Stomach (tissue), 4 donors: ENCODE measurements at regions not wholly inside any gene's neighbourhood (a gene's known extent, or its start where the extent isn't known, plus 50 kb on each side); places are given as distances from the start of the nearest gene placed in this dataset.

Source experiments
- EP300 ChIP-seq: sonication (generic); formaldehyde crosslinking; IDR thresholded peaks from one replicate; pipeline ENCODE4 v1.6.1; 2017; ENCODE audit warnings: antibody characterized with exemption
- POLR2A ChIP-seq, 4 donors: fragments of 450-650 bp; IDR thresholded peaks; one replicate each; pipeline ENCODE4 v1.6.1; 2016; ENCODE audit warnings: antibody characterized with exemption in 4 of 4, control low read depth in 2 of 4, mild to moderate bottlenecking in 1 of 4, moderate library complexity in 1 of 4
- POLR2AphosphoS5 ChIP-seq, 3 donors: sonication (generic); formaldehyde crosslinking; IDR thresholded peaks; one replicate each; pipeline ENCODE4 v1.6.1; 2016; ENCODE audit warnings: antibody characterized with exemption in 3 of 3
- TF ChIP-seq, protein P1 (sequence below), 7 experiments: fragments of 450-650 bp in 4 of 7; fragments of 200-600 bp in 3 of 7; sonication (generic) in 3 of 7; IDR thresholded peaks; one replicate each; pipeline ENCODE4 v1.5.1; 2016 to 2019; ENCODE audit warnings: antibody characterized with exemption in 7 of 7, control low read depth in 2 of 7, mild to moderate bottlenecking in 1 of 7

DNA sequence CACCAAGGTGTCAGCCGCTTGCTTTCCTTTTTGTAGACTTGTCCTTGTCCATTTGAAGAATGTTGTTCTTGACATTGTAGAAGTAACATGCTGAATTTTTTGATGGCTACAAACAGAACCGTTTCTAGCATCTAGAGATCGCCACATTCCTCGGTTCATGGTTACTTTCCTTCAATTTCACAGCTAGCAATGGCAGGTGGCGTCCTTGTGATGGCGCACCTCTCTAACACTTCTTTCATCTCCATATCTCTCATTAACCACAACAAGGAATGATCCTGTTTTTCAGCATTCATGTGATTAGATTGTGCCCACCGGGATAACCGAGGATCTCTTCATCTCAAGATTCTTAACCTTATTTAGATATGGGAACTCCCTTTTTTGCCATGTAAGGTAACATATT is 2129.8 kb downstream of the NCAM2 start:
- TF ChIP-seq, protein P1, sequence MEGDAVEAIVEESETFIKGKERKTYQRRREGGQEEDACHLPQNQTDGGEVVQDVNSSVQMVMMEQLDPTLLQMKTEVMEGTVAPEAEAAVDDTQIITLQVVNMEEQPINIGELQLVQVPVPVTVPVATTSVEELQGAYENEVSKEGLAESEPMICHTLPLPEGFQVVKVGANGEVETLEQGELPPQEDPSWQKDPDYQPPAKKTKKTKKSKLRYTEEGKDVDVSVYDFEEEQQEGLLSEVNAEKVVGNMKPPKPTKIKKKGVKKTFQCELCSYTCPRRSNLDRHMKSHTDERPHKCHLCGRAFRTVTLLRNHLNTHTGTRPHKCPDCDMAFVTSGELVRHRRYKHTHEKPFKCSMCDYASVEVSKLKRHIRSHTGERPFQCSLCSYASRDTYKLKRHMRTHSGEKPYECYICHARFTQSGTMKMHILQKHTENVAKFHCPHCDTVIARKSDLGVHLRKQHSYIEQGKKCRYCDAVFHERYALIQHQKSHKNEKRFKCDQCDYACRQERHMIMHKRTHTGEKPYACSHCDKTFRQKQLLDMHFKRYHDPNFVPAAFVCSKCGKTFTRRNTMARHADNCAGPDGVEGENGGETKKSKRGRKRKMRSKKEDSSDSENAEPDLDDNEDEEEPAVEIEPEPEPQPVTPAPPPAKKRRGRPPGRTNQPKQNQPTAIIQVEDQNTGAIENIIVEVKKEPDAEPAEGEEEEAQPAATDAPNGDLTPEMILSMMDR (IDR thresholded peaks at IDR 0.05), result no peak
- TF ChIP-seq POLR2A (IDR thresholded peaks at IDR 0.05) (no peak), POLR2AphosphoS5 (IDR thresholded peaks at IDR 0.05) (no peak), EP300 (no peak)
